ENCODE measurements at regions not wholly inside any gene's neighbourhood (a gene's known extent, or its start where the extent isn't known, plus 50 kb on each side); places are given as distances from the start of the nearest gene placed in this dataset.

GRCh38 chr16:73183611-73184092 is 135.7 kb upstream of the ZFHX3 start:
- Histone ChIP-seq H3K4me1 (peaks cover 0 to 5% (median 2%) of the 10 kb centered on the region in 4 donors), H3K36me3 (no peaks in the 10 kb centered on the region), H3K4me3 (no peak overlapping the region), H3K9me3 (no peaks in the 10 kb centered on the region), H3K27ac (replicated peaks in 1 of 4) (peak overlapping the region in 1 of 4 donors; percentile 8), H3K27me3 (peaks cover 0 to 8% (median 0%) of the 10 kb centered on the region in 4 donors)
- intact Hi-C loops (cut with DNase I): no loop called here
- 45% methylated on average over 17 of the region's 17 CpGs for WGBS
- no peak for DNase-seq (ENCODE audit: extremely low spot score)
- TF ChIP-seq POLR2AphosphoS5 (IDR thresholded peaks at IDR 0.05): no peak

- no peak for DNase-seq (ENCODE audit: extremely low spot score)
- Histone ChIP-seq H3K27me3 (no peaks in the 10 kb centered on the region), H3K4me1 (peaks cover 0 to 5% (median 2%) of the 10 kb centered on the region in 4 donors), H3K27ac (replicated peaks in 1 of 4) (no peak overlapping the region), H3K36me3 (no peaks in the 10 kb centered on the region), H3K9me3 (no peaks in the 10 kb centered on the region), H3K4me3 (no peak overlapping the region)
- WGBS: 78% methylated on average over 12 of the region's 12 CpGs
- intact Hi-C loops (cut with DNase I): loop anchor here (5.0 to 10.0 kb wide), 3 partner anchors 105 to 348 kb away; no protein-coding TSS in a partner anchor
- TF ChIP-seq POLR2A (IDR thresholded peaks at IDR 0.05; ENCODE audit: low read depth) (no peak), EP300 (IDR thresholded peaks at IDR 0.05) (no peak), POLR2AphosphoS5 (IDR thresholded peaks at IDR 0.05) (no peak)
- TF ChIP-seq, protein P1, sequence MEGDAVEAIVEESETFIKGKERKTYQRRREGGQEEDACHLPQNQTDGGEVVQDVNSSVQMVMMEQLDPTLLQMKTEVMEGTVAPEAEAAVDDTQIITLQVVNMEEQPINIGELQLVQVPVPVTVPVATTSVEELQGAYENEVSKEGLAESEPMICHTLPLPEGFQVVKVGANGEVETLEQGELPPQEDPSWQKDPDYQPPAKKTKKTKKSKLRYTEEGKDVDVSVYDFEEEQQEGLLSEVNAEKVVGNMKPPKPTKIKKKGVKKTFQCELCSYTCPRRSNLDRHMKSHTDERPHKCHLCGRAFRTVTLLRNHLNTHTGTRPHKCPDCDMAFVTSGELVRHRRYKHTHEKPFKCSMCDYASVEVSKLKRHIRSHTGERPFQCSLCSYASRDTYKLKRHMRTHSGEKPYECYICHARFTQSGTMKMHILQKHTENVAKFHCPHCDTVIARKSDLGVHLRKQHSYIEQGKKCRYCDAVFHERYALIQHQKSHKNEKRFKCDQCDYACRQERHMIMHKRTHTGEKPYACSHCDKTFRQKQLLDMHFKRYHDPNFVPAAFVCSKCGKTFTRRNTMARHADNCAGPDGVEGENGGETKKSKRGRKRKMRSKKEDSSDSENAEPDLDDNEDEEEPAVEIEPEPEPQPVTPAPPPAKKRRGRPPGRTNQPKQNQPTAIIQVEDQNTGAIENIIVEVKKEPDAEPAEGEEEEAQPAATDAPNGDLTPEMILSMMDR (IDR thresholded peaks at IDR 0.05): no peak
These were observed 131.9 kb upstream of the ZFHX3 start for GRCh38 chr16:73179705-73180331.

- no peaks in the 10 kb centered on the region for H3K36me3 ChIP-seq
- no peak overlapping the region for H3K4me3 ChIP-seq
- 82% methylated on average over 8 of the region's 8 CpGs for WGBS
- no peak for DNase-seq (ENCODE audit: extremely low spot score)
- peaks cover 6 to 12% (median 8%) of the 10 kb centered on the region in 4 donors for H3K4me1 ChIP-seq
- no peaks in the 10 kb centered on the region for H3K9me3 ChIP-seq
- H3K27me3 ChIP-seq: no peaks in the 10 kb centered on the region
- no peak overlapping the region for H3K27ac ChIP-seq (replicated peaks in 1 of 4)
- TF ChIP-seq EP300 (IDR thresholded peaks at IDR 0.05): no peak
- TF ChIP-seq, protein P1 (IDR thresholded peaks at IDR 0.05): no peak
- TF ChIP-seq POLR2AphosphoS5 (IDR thresholded peaks at IDR 0.05): no peak
- TF ChIP-seq POLR2A (IDR thresholded peaks at IDR 0.05; ENCODE audit: low read depth): no peak
- intact Hi-C loops (cut with DNase I): loop anchor here (5.0 to 10.0 kb wide), 3 partner anchors 103 to 346 kb away; no protein-coding TSS in a partner anchor
These were observed 129.9 kb upstream of the ZFHX3 start for GRCh38 chr16:73177729-73178295.

DNA sequence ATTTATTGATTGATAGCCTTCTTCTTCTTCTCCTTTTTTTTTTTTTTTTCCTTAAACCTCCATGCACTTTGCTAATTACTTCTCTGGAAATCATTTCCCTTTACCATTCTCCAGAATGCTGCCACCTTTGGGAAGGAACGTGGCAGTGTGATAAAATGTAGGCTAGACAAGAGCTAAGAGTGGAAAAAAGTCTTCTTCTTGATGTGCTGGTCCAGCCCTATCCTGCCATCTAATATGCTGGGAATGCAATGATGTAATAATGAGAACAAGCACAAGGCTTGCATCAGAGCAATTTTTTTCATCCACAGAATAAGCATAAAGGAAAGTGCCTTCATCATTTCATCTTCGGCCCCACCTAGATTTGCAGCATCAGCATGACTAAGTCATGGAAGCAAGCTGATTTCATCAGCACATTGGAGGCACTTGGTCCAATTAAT is 128.7 kb upstream of the ZFHX3 start:
- no peaks in the 10 kb centered on the region for H3K36me3 ChIP-seq
- TF ChIP-seq, protein P1 (IDR thresholded peaks at IDR 0.05): peak in 2 of 3 experiments; percentile 13 to 20
- TF ChIP-seq POLR2AphosphoS5 (IDR thresholded peaks at IDR 0.05): peak; percentile 18 to 56
- TF ChIP-seq POLR2A (IDR thresholded peaks at IDR 0.05; ENCODE audit: low read depth): no peak
- 64% methylated on average over 2 of the region's 2 CpGs for WGBS
- no peaks in the 10 kb centered on the region for H3K27me3 ChIP-seq
- no peaks in the 10 kb centered on the region for H3K9me3 ChIP-seq
- intact Hi-C loops (cut with DNase I): loop anchor here (5.0 to 10.0 kb wide), 3 partner anchors 102 to 344 kb away; no protein-coding TSS in a partner anchor
- no peak overlapping the region for H3K4me3 ChIP-seq
- peaks cover 11 to 21% (median 17%) of the 10 kb centered on the region in 4 donors for H3K4me1 ChIP-seq
- no peak for DNase-seq (ENCODE audit: extremely low spot score)
- no peak overlapping the region for H3K27ac ChIP-seq (replicated peaks in 1 of 4)

DNA sequence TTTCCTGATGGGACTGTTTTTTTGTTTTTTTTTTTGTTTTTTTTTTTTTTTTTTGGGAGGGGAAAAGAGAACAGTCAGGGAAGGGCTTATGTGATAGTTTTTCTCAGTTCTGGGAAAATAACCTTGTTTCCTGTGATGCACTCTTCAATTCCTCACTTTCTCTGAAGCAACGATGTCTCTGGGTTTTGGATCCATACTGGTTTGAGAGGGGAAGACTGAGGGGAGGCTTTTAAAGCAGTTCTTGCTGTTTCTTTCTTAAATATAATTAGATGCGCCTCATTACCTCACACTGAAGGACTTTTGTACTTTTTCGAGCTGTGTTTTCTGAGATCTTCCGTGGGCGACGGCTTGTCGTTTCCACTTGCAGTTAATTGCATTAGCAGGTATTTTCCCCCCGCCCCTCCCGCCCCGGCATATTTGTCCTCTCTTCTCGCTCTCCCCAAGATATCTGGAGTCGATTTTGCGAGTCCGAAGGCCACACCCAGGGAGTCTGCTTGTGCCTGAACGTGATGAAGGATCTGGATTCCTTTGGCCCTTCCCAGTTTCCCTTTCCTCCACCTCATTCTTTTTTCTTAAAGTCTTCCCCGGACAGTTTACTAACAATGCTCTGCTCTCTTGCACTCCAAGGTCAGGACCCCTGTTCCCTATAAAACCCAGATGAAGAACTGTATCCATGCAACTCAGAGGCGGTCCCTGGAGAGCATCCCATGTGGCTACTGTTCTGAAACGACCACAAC is 125.2 kb upstream of the ZFHX3 start:
- no peaks in the 10 kb centered on the region for H3K36me3 ChIP-seq
- peak overlapping the region in 1 of 4 donors; percentile 4 for H3K4me3 ChIP-seq
- peaks cover 11 to 25% (median 21%) of the 10 kb centered on the region in 4 donors for H3K4me1 ChIP-seq
- no peaks in the 10 kb centered on the region for H3K9me3 ChIP-seq
- TF ChIP-seq POLR2AphosphoS5 (IDR thresholded peaks at IDR 0.05): no peak
- TF ChIP-seq, protein P1 (IDR thresholded peaks at IDR 0.05): peak in 1 of 3 experiments; percentile 33
- TF ChIP-seq POLR2A (IDR thresholded peaks at IDR 0.05; ENCODE audit: low read depth): no peak
- TF ChIP-seq EP300 (IDR thresholded peaks at IDR 0.05): no peak
- peak overlapping the region; percentile 54 to 59 (median 58) for H3K27ac ChIP-seq (replicated peaks in 1 of 4)
- intact Hi-C loops (cut with DNase I): loop anchor here (10.0 kb wide), 1 partner anchor 98 kb away; no protein-coding TSS in a partner anchor
- H3K27me3 ChIP-seq: no peaks in the 10 kb centered on the region
- WGBS: 53% methylated on average over 18 of the region's 18 CpGs
- DNase-seq (ENCODE audit: extremely low spot score): no peak
